Esophagus squamous epithelium (tissue), 4 donors: ENCODE measurements at regions not wholly inside any gene's neighbourhood (a gene's known extent, or its start where the extent isn't known, plus 50 kb on each side); places are given as distances from the start of the nearest gene placed in this dataset.

Experiments used
- POLR2A ChIP-seq, 4 donors: fragments of 450-650 bp; IDR thresholded peaks; one replicate each; pipeline ENCODE4 v1.6.1; 2017; ENCODE audit warnings: antibody characterized with exemption in 4 of 4, mild to moderate bottlenecking in 4 of 4, moderate library complexity in 3 of 4
- TF ChIP-seq, protein P1 (sequence below), 6 experiments: fragments of 450-650 bp in 4 of 6; fragments of 200-600 bp in 2 of 6; sonication (generic) in 2 of 6; IDR thresholded peaks; one replicate each; pipeline ENCODE4 v1.5.1; 2016 to 2019; ENCODE audit warnings: antibody characterized with exemption in 6 of 6, mild to moderate bottlenecking in 4 of 6, moderate library complexity in 4 of 6

DNA sequence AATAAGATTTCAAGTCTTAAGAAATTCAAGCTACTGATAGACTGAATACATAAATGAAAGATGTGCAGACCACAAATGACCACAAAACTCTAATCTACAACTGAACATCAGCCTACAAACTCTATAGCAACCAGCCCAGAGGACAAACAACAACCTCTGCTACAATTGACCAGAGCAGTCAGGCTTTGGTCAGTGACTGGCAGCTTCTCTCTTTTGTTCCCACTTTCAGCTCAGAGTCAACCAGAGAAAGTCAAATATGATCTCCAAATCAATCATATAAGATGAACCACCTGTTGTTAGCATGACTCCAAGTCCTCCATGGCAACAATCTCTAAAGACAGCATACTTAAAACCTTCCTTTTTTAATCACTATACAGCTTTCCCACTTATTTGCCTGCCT lies 996.2 kb downstream of the SUCLG1 start:
- no peak for TF ChIP-seq POLR2A (IDR thresholded peaks at IDR 0.05)
- TF ChIP-seq, protein P1, sequence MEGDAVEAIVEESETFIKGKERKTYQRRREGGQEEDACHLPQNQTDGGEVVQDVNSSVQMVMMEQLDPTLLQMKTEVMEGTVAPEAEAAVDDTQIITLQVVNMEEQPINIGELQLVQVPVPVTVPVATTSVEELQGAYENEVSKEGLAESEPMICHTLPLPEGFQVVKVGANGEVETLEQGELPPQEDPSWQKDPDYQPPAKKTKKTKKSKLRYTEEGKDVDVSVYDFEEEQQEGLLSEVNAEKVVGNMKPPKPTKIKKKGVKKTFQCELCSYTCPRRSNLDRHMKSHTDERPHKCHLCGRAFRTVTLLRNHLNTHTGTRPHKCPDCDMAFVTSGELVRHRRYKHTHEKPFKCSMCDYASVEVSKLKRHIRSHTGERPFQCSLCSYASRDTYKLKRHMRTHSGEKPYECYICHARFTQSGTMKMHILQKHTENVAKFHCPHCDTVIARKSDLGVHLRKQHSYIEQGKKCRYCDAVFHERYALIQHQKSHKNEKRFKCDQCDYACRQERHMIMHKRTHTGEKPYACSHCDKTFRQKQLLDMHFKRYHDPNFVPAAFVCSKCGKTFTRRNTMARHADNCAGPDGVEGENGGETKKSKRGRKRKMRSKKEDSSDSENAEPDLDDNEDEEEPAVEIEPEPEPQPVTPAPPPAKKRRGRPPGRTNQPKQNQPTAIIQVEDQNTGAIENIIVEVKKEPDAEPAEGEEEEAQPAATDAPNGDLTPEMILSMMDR (IDR thresholded peaks at IDR 0.05) = no peak
